ENCODE measurements at regions not wholly inside any gene's neighbourhood (a gene's known extent, or its start where the extent isn't known, plus 50 kb on each side); places are given as distances from the start of the nearest gene placed in this dataset.

GRCh38 chr17:70338946-70339354 lies 169.6 kb downstream of the KCNJ2 start:
- Histone ChIP-seq H3K36me3 (no peaks in the 10 kb centered on the region), H3K9me3 (no peaks in the 10 kb centered on the region), H3K27ac (no peak overlapping the region), H3K4me3 (no peak overlapping the region), H3K4me1 (peaks cover 2% of the 10 kb centered on the region), H3K27me3 (no peaks in the 10 kb centered on the region)
- TF ChIP-seq POLR2A (IDR thresholded peaks at IDR 0.05) (no peak), EP300 (IDR thresholded peaks at IDR 0.05) (no peak), CTCF (IDR thresholded peaks at IDR 0.05) (no peak), POLR2AphosphoS5 (IDR thresholded peaks at IDR 0.05) (no peak)
- DNase-seq (ENCODE audit: low spot score in 2 of 2): no peak
- WGBS: 86% methylated on average over 1 of the region's 1 CpG

- H3K4me3 ChIP-seq: no peak overlapping the region
- no peaks in the 10 kb centered on the region for H3K27me3 ChIP-seq
- no peak overlapping the region for H3K27ac ChIP-seq
- 93% methylated on average over 5 of the region's 5 CpGs for whole genome bisulfite sequencing
- H3K4me1 ChIP-seq: peaks cover 14% of the 10 kb centered on the region
- TF ChIP-seq POLR2A (IDR thresholded peaks at IDR 0.05): no peak
- TF ChIP-seq EP300 (IDR thresholded peaks at IDR 0.05): no peak
- no peak for DNase-seq (ENCODE audit: low spot score in 2 of 2)
- H3K9me3 ChIP-seq: no peaks in the 10 kb centered on the region
- no peaks in the 10 kb centered on the region for H3K36me3 ChIP-seq
Observed at GRCh38 chr17:70343114-70343513, 173.8 kb downstream of the KCNJ2 start.

GRCh38 chr17:70344386-70345060 lies 175.2 kb downstream of the KCNJ2 start:
- Histone ChIP-seq H3K36me3 (no peaks in the 10 kb centered on the region), H3K9me3 (no peaks in the 10 kb centered on the region), H3K4me1 (peaks cover 14% of the 10 kb centered on the region), H3K27ac (no peak overlapping the region), H3K4me3 (peak overlapping the region; percentile 21), H3K27me3 (no peaks in the 10 kb centered on the region)
- 8% methylated on average over 6 of the region's 6 CpGs for WGBS
- TF ChIP-seq POLR2AphosphoS5 (IDR thresholded peaks at IDR 0.05): no peak
- no peak for TF ChIP-seq EP300 (IDR thresholded peaks at IDR 0.05)
- TF ChIP-seq POLR2A (IDR thresholded peaks at IDR 0.05): no peak
- no peak for TF ChIP-seq CTCF (IDR thresholded peaks at IDR 0.05)
- DNase-seq (ENCODE audit: low spot score in 2 of 2): no peak

- Histone ChIP-seq H3K36me3 (no peaks in the 10 kb centered on the region), H3K27me3 (no peaks in the 10 kb centered on the region), H3K4me3 (no peak overlapping the region), H3K27ac (no peak overlapping the region), H3K9me3 (no peaks in the 10 kb centered on the region), H3K4me1 (peaks cover 14% of the 10 kb centered on the region)
- 62% methylated on average over 2 of the region's 2 CpGs for WGBS
- DNase-seq (ENCODE audit: low spot score in 2 of 2): no peak
- TF ChIP-seq EP300 (IDR thresholded peaks at IDR 0.05) (no peak), CTCF (IDR thresholded peaks at IDR 0.05) (no peak), POLR2AphosphoS5 (IDR thresholded peaks at IDR 0.05) (no peak), POLR2A (IDR thresholded peaks at IDR 0.05) (no peak)
Observed at GRCh38 chr17:70345061-70345460, 175.7 kb downstream of the KCNJ2 start.

GRCh38 chr17:70352834-70353233 lies 183.5 kb downstream of the KCNJ2 start:
- Histone ChIP-seq H3K36me3 (no peaks in the 10 kb centered on the region), H3K4me3 (no peak overlapping the region), H3K4me1 (no peaks in the 10 kb centered on the region), H3K27me3 (no peaks in the 10 kb centered on the region), H3K27ac (no peak overlapping the region), H3K9me3 (no peaks in the 10 kb centered on the region)
- no peak for TF ChIP-seq POLR2A (IDR thresholded peaks at IDR 0.05)
- TF ChIP-seq CTCF (IDR thresholded peaks at IDR 0.05): no peak
- TF ChIP-seq EP300 (IDR thresholded peaks at IDR 0.05): no peak
- TF ChIP-seq POLR2AphosphoS5 (IDR thresholded peaks at IDR 0.05): no peak
- 46% methylated on average over 3 of the region's 3 CpGs for WGBS
- DNase-seq (ENCODE audit: low spot score in 2 of 2): no peak
